Breast epithelium (tissue), 4 donors: ENCODE measurements at regions not wholly inside any gene's neighbourhood (a gene's known extent, or its start where the extent isn't known, plus 50 kb on each side); places are given as distances from the start of the nearest gene placed in this dataset.
A peak's percentile ranks its signal among the peaks of the same experiment; 100 is the strongest.

Experiments
- DNase-seq, 2 donors: peaks; one replicate each; pipeline ENCODE4 v3.0.0-alpha.2; 2019; ENCODE audit warnings: low spot score in 2 of 2
- H3K27ac ChIP-seq, 2 donors: fragments of 200-600 bp; sonication (generic) in 1 of 2; one replicate each; pipeline ENCODE4 v1.5.1; 2016 to 2019; ENCODE audit warnings: mild to moderate bottlenecking in 1 of 2
- H3K27me3 ChIP-seq, 2 donors: fragments of 200-600 bp; sonication (generic) in 1 of 2; one replicate each; pipeline versions ENCODE4 v1.5.1 to v1.6.0; 2017 to 2019; ENCODE audit warnings: control low read depth in 1 of 2, mild to moderate bottlenecking in 1 of 2
- H3K36me3 ChIP-seq: fragments of 200-600 bp; one replicate; pipeline ENCODE4 v1.5.1; 2019
- H3K4me1 ChIP-seq, 2 donors: fragments of 200-600 bp; sonication (generic); one replicate each; pipeline ENCODE4 v1.5.1; 2016 to 2019; ENCODE audit warnings: control low read depth in 1 of 2
- H3K4me3 ChIP-seq, 3 donors: fragments of 200-600 bp; sonication (generic); 1 replicate in 2 of 3; 2 replicates in 1 of 3; pipeline ENCODE4 v1.5.1; 2016 to 2019; ENCODE audit warnings: mild to moderate bottlenecking in 3 of 3, moderate library complexity in 2 of 3
- H3K9me3 ChIP-seq, 2 donors: fragments of 200-600 bp; sonication (generic) in 1 of 2; one replicate each; pipeline ENCODE4 v1.5.1; 2016 to 2019; ENCODE audit warnings: control low read depth in 1 of 2
- POLR2A ChIP-seq: fragments of 450-650 bp; IDR thresholded peaks from one replicate; pipeline ENCODE4 v1.6.1; 2016; ENCODE audit warnings: antibody characterized with exemption, mild to moderate bottlenecking, moderate library complexity
- POLR2AphosphoS5 ChIP-seq, 3 donors: sonication (generic); formaldehyde crosslinking; IDR thresholded peaks; one replicate each; pipeline ENCODE4 v1.6.1; 2017; ENCODE audit warnings: antibody characterized with exemption in 3 of 3
- intact Hi-C: fragments of 100-400 bp; cut with DNase I; formaldehyde crosslinking; loops from one replicate; pipeline ENCODE4 v1.15.1; 2023; ENCODE audit warnings: low total_unique reads
- TF ChIP-seq, protein P1 (sequence below), 3 donors: fragments of 450-650 bp; IDR thresholded peaks; one replicate each; pipeline ENCODE4 v1.5.1; 2016 to 2017; ENCODE audit warnings: antibody characterized with exemption in 3 of 3, mild to moderate bottlenecking in 3 of 3, moderate library complexity in 3 of 3

DNA sequence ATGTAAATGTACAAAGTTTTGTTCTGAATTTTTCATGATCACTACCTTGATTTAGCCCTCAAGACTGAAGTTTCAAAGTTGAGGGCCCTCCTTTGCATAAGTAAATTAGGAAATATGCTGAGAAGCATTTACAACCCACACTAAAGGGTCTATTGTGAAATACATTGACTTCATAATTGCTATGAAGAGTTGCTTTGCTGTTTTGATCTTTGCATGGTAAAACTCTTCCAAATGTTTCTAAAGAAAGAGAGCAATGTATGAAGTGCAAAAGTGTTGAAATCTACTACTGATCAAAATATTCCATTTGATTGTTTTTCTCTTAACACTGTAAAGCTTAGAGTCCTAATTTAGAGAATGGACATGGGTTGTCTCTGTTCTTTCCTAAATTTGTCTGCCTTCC lies 77.2 kb downstream of the C7orf25 start:
- Histone ChIP-seq H3K27me3 (no peaks in the 10 kb centered on the region), H3K4me3 (no peak overlapping the region), H3K36me3 (no peaks in the 10 kb centered on the region), H3K27ac (no peak overlapping the region), H3K4me1 (peaks cover 0 to 10% of the 10 kb centered on the region in 2 donors), H3K9me3 (no peaks in the 10 kb centered on the region)
- TF ChIP-seq POLR2A (no peak), POLR2AphosphoS5 (IDR thresholded peaks at IDR 0.05) (no peak)
- TF ChIP-seq, protein P1, sequence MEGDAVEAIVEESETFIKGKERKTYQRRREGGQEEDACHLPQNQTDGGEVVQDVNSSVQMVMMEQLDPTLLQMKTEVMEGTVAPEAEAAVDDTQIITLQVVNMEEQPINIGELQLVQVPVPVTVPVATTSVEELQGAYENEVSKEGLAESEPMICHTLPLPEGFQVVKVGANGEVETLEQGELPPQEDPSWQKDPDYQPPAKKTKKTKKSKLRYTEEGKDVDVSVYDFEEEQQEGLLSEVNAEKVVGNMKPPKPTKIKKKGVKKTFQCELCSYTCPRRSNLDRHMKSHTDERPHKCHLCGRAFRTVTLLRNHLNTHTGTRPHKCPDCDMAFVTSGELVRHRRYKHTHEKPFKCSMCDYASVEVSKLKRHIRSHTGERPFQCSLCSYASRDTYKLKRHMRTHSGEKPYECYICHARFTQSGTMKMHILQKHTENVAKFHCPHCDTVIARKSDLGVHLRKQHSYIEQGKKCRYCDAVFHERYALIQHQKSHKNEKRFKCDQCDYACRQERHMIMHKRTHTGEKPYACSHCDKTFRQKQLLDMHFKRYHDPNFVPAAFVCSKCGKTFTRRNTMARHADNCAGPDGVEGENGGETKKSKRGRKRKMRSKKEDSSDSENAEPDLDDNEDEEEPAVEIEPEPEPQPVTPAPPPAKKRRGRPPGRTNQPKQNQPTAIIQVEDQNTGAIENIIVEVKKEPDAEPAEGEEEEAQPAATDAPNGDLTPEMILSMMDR (IDR thresholded peaks at IDR 0.05), result no peak
- no peak for DNase-seq
- intact Hi-C loops, result no loop called here

DNA sequence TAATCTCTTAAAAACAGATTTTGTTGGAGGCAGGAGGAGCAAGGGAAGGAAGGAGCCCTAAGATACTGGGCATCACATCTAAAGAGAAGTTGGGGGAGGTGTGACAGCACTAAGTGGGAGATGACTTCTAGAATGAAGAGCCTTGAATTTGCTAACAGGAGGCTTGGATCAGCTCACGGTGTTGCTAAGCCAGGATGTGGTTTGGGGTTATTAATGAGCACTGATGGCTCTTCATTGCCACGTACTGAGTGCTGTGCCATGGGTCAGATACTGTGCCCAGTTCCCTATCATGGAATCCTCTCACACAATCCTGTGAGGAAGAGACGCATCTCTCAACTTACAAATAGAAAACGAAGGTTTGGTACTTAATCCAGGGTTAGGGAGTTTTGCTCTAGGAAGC lies 78.5 kb downstream of the C7orf25 start:
- H3K4me1 ChIP-seq, result peaks cover 0 to 10% of the 10 kb centered on the region in 2 donors
- no peaks in the 10 kb centered on the region for H3K9me3 ChIP-seq
- H3K36me3 ChIP-seq, result no peaks in the 10 kb centered on the region
- H3K27ac ChIP-seq, result no peak overlapping the region
- TF ChIP-seq, protein P1 (IDR thresholded peaks at IDR 0.05), result no peak
- TF ChIP-seq POLR2AphosphoS5 (IDR thresholded peaks at IDR 0.05) (no peak), POLR2A (no peak)
- DNase-seq, result no peak
- intact Hi-C loops, result no loop called here
- H3K4me3 ChIP-seq, result no peak overlapping the region
- H3K27me3 ChIP-seq, result no peaks in the 10 kb centered on the region

DNA sequence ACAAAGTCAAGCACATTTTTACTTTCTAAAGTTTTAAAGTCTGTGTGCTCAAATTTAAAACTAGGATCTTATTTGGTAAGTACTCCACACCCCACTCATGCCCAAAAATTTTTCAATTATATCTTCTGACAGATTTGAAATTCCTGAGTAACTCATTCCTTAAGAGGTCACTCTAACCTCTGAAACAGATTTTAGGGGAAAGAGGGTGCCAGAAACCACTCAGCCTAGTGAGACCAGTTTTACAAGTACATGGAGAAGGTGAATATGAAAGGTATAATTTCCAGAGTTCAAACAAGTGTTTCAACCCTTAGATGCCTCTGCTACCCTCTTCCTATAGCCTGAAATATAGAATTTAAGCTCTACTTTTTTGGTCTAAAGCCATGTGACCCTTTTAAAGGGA lies 79.2 kb downstream of the C7orf25 start:
- peaks cover 0 to 10% of the 10 kb centered on the region in 2 donors for H3K4me1 ChIP-seq
- peak overlapping the region; percentile 41 to 45 for H3K27ac ChIP-seq
- no peaks in the 10 kb centered on the region for H3K9me3 ChIP-seq
- no peaks in the 10 kb centered on the region for H3K36me3 ChIP-seq
- TF ChIP-seq POLR2A (no peak), POLR2AphosphoS5 (IDR thresholded peaks at IDR 0.05) (no peak)
- TF ChIP-seq, protein P1 (IDR thresholded peaks at IDR 0.05), result no peak
- intact Hi-C loops, result no loop called here
- H3K27me3 ChIP-seq, result no peaks in the 10 kb centered on the region
- DNase-seq, result no peak
- peak overlapping the region in 1 of 3 donors; percentile 26 for H3K4me3 ChIP-seq

DNA sequence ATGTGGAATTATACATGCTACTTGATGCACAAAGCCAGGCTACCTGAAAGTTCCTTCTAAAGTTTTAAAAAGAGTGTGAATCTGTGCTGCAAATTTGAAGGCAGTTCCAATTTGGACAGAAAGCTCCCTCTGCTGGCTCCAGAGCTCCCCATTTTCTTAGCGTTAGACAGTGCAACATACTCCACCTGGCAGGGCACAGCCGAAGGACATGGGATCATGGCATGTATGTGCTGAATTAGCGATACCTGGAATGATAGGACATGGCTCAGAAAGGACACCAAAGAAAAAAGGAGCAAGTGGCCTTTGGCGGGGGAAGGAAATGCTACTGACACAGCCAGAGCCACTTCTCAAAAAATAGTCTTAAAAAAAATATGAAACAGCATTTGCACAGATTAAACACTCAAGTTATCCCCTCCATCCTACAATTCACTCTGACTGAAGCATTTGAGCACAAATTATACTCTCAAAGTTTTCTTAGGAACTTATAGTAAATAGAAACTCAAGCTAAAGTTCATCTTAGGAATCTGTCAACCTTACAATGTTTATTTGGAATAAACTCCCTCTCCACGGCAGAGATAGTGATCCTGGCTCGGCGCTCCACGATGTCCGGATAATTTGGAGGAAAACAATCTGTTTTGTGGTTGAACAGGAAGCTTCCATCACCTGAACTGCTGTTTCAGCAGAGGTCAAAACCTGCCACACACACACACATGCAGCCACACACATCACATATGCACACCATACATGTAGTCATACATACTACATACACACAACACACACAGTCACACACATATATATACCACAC lies 80.0 kb downstream of the C7orf25 start:
- Histone ChIP-seq H3K36me3 (no peaks in the 10 kb centered on the region), H3K4me3 (peak overlapping the region in 1 of 3 donors; percentile 26), H3K4me1 (peaks cover 0 to 10% of the 10 kb centered on the region in 2 donors), H3K27me3 (no peaks in the 10 kb centered on the region), H3K27ac (peak overlapping the region; percentile 6 to 45), H3K9me3 (no peaks in the 10 kb centered on the region)
- TF ChIP-seq POLR2A, result no peak
- no peak for TF ChIP-seq POLR2AphosphoS5 (IDR thresholded peaks at IDR 0.05)
- TF ChIP-seq, protein P1 (IDR thresholded peaks at IDR 0.05), result peak in 2 of 3 donors; percentile 60 to 72
- DNase-seq, result peak; percentile 37 to 65
- intact Hi-C loops, result no loop called here

DNA sequence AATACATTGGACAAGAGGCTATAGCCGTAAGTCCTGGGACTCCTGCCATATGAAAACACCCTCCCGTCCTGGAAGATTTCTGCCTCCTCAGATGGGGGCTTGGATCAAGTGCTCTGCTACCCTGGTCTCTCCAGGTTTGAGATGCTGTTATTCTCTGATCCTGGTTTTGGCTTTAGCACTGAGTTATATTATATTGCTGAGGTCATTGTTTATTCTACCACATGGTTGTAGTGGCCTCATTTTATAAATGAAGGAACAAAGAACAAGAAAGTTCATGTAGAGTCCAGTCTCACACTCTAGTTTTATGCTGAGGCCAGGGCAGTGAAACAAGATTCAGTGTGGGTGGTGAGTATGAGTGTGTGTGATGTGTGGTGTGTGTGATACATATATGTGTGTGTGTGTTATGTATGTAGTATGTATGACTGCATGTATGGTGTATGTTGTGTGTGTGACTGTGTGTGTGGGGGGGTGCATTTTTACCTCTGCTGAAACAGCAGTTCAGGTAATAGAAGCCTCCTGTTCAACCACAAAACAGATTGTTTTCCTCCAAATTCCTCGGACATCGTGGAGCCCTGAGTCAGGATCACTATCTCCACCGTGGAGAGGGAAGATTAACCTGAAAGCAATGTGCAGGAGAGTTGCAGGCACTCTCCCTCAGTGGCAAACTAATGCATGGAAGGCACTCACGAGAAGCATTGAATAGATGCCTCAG lies 80.7 kb downstream of the C7orf25 start:
- no peak for DNase-seq
- TF ChIP-seq, protein P1 (IDR thresholded peaks at IDR 0.05), result no peak
- TF ChIP-seq POLR2AphosphoS5 (IDR thresholded peaks at IDR 0.05) (no peak), POLR2A (no peak)
- Histone ChIP-seq H3K27me3 (no peaks in the 10 kb centered on the region), H3K27ac (no peak overlapping the region), H3K36me3 (no peaks in the 10 kb centered on the region), H3K4me3 (no peak overlapping the region), H3K9me3 (no peaks in the 10 kb centered on the region), H3K4me1 (peaks cover 0 to 10% of the 10 kb centered on the region in 2 donors)
- intact Hi-C loops, result no loop called here
